NB4 (cell line): ENCODE measurements at regions not wholly inside any gene's neighbourhood (a gene's known extent, or its start where the extent isn't known, plus 50 kb on each side); places are given as distances from the start of the nearest gene placed in this dataset.

Experiments used
- DNase-seq: peaks from one replicate; pipeline ENCODE4 v3.0.0; 2010; ENCODE audit warnings: low read depth
- H3K4me3 ChIP-seq: one replicate; pipeline ENCODE4 v1.5.1; 2011; ENCODE audit warnings: mild to moderate bottlenecking, low read depth, low read length, moderate library complexity
- MYC ChIP-seq: IDR thresholded peaks from 2 replicates; pipeline ENCODE4 v1.6.1; 2011; ENCODE audit warnings: low read depth, low read length
- POLR2A ChIP-seq: IDR thresholded peaks from 2 replicates; pipeline ENCODE4 v1.6.1; 2011; ENCODE audit warnings: mild to moderate bottlenecking; ENCODE audit not compliant: insufficient read length; ENCODE audit errors: extremely low read depth
- TF ChIP-seq, protein P1 (sequence below): IDR thresholded peaks from 2 replicates; pipeline ENCODE4 v1.6.1; 2011; ENCODE audit warnings: low read depth, low read length
- TF ChIP-seq, protein P2 (sequence below): IDR thresholded peaks from one replicate; pipeline ENCODE4 v1.5.1; 2012; ENCODE audit warnings: low read depth, low read length

DNA sequence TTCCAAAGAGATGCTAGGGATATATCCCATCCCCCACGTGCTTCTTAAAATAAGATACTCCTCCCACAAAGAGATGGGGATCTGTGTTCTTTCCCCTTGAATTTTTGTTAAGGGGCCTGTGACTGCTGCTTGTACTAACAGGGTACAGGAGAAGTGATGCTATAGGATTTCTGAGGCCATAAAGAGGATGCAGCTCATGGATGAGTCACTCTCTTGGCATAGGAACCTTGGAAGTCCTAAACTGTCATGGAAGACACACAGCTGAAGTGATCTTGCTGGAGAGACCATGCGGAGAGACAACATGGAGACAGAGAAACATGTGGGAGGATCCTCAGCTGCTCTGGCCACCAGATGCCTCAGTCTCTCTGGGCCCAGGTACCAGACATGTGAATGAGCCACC is 157.2 kb downstream of the S1PR1 start:
- DNase-seq, result no peak
- no peak overlapping the region for H3K4me3 ChIP-seq
- TF ChIP-seq POLR2A, result no peak
- TF ChIP-seq, protein P1, sequence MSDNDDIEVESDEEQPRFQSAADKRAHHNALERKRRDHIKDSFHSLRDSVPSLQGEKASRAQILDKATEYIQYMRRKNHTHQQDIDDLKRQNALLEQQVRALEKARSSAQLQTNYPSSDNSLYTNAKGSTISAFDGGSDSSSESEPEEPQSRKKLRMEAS, result no peak
- TF ChIP-seq MYC, result no peak
- TF ChIP-seq, protein P2, sequence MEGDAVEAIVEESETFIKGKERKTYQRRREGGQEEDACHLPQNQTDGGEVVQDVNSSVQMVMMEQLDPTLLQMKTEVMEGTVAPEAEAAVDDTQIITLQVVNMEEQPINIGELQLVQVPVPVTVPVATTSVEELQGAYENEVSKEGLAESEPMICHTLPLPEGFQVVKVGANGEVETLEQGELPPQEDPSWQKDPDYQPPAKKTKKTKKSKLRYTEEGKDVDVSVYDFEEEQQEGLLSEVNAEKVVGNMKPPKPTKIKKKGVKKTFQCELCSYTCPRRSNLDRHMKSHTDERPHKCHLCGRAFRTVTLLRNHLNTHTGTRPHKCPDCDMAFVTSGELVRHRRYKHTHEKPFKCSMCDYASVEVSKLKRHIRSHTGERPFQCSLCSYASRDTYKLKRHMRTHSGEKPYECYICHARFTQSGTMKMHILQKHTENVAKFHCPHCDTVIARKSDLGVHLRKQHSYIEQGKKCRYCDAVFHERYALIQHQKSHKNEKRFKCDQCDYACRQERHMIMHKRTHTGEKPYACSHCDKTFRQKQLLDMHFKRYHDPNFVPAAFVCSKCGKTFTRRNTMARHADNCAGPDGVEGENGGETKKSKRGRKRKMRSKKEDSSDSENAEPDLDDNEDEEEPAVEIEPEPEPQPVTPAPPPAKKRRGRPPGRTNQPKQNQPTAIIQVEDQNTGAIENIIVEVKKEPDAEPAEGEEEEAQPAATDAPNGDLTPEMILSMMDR, result no peak

DNA sequence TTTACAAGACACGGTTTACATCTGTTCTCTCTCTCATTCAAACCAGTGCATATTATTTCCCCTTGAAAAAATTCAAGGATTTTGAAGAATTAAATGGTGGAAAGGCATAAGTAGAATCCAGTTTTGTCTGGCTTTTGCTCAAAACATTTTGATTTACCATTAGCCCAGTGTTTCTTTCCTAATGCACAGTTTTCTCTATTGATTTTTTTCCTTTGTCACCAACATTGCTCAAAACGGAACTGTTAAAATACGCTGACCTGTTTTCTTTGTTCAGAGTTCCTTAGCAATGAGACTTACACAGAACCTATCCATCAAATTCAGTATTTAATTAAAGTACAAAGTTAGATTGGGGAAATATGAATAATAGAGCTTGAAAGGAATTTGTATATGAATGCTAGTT is 162.4 kb downstream of the S1PR1 start:
- H3K4me3 ChIP-seq, result no peak overlapping the region
- no peak for DNase-seq
- TF ChIP-seq, protein P1, result no peak
- TF ChIP-seq MYC (no peak), POLR2A (no peak)
- TF ChIP-seq, protein P2, result no peak

DNA sequence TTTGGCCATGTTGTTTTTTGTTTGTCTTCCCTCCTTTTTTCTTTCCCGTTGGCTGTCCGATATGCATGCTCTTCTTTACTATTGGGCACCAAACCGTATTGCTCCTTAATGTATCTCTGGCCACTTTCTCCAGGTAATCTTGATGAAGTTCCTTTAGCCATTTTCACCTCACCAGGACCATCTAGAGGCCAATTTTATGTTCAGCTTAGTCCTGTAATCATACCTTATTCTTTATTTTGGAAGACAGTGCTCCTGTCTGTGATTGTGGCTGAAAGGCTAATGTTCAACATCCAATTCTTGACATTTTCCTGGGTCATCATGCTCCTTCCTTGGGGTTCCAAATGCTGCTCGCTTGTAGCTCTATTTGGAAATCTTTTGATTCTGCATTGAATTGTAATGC is 169.5 kb downstream of the S1PR1 start:
- no peak for DNase-seq
- no peak overlapping the region for H3K4me3 ChIP-seq
- no peak for TF ChIP-seq POLR2A
- TF ChIP-seq, protein P2, result no peak
- no peak for TF ChIP-seq MYC
- TF ChIP-seq, protein P1, result no peak

DNA sequence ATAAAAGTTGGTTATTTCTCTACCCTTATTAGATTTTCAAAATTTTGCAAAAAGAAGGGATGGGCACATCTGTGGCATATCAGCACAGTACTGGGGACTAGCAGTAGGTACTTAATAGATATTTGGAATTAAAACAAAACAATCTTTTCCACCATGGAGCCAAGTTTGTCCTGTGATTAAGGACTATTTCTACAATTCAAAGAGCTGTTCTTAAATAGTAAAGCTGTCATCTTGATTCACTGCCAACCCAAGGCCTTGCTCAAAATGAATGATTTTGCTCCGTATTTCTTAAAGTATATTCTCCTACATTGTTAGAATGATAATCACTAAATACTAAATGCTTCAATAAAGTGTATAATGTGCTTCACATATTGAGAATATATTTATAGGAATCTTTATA is 169.9 kb downstream of the S1PR1 start:
- H3K4me3 ChIP-seq, result no peak overlapping the region
- TF ChIP-seq, protein P1, result no peak
- TF ChIP-seq POLR2A (no peak), MYC (no peak)
- TF ChIP-seq, protein P2, result no peak
- DNase-seq, result no peak

DNA sequence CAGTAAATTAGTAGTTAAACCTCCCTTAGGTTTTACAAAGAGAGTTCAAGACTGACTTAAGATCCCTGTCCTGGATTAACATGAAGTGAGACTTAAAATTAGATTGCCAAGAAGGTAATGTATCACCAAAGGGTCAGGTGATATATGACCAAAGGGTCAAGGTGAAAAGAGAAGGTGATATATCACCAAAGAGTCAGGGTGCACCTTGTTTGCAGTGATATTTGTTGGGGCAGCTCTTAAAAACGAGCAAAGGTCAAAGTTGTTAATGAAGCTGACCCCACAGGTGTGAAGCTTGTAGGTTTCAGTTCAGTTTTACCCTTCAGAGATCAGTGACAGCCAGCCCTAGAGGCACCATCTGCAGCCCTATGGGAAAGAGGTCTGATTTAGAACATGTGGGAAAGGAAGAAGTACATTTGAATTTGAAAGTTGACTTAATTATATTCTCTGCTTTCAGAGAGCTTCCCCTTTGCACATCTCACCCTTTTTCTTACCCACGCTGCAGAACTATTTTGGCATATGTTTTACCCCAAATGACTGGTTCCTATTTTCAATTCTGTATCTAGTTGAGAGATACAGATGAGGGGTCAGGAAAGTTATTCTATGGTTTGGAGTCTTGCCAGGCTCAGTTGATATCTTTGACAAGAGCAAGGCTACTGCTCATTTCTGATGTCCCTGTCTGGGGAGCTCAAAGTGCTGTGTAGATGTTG is 170.8 kb downstream of the S1PR1 start:
- no peak for DNase-seq
- TF ChIP-seq POLR2A, result no peak
- TF ChIP-seq MYC, result no peak
- TF ChIP-seq, protein P1, result no peak
- TF ChIP-seq, protein P2, result no peak
- H3K4me3 ChIP-seq, result no peak overlapping the region
